ENCODE measurements at regions not wholly inside any gene's neighbourhood (a gene's known extent, or its start where the extent isn't known, plus 50 kb on each side); places are given as distances from the start of the nearest gene placed in this dataset.
"Not testable (repeated sequence)": the region's sequence is repeated elsewhere in the genome, so short reads cannot be mapped to it uniquely, and the experiment has no call there.

- not testable (repeated sequence) for DNase-seq
These were observed 54.0 kb upstream of the WWC2 start for GRCh38 chr4:183044924-183045640.

- DNase-seq: no peak
These were observed 60.6 kb upstream of the WWC2 start for GRCh38 chr4:183038436-183038835.

- DNase-seq: no peak
These were observed 63.2 kb upstream of the WWC2 start for GRCh38 chr4:183035726-183036415.

GRCh38 chr4:183035256-183035655, 63.8 kb upstream of the WWC2 start:
- DNase-seq: no peak

GRCh38 chr4:183030823-183031222, 68.2 kb upstream of the WWC2 start:
- DNase-seq: no peak

- no peak for DNase-seq
These were observed 68.7 kb upstream of the WWC2 start for GRCh38 chr4:183030309-183030708.

- DNase-seq: no peak
These were observed 69.7 kb upstream of the WWC2 start for GRCh38 chr4:183029365-183029764.

GRCh38 chr4:183026701-183027100, 72.4 kb upstream of the WWC2 start:
- no peak for DNase-seq

GRCh38 chr4:183022617-183023016, 76.4 kb upstream of the WWC2 start:
- DNase-seq: no peak

- no peak for DNase-seq
These were observed 81.1 kb upstream of the WWC2 start for GRCh38 chr4:183017962-183018361.

- no peak for DNase-seq
These were observed 84.5 kb upstream of the WWC2 start for GRCh38 chr4:183014361-183015084.

GRCh38 chr4:183013730-183014002, 85.4 kb upstream of the WWC2 start:
- DNase-seq: no peak

GRCh38 chr4:183012879-183013729, 86.0 kb upstream of the WWC2 start:
- no peak for DNase-seq

- no peak for DNase-seq
These were observed 87.7 kb upstream of the WWC2 start for GRCh38 chr4:183011213-183011907.

GRCh38 chr4:183008492-183008891, 90.6 kb upstream of the WWC2 start:
- DNase-seq: peak; percentile 43

- not testable (repeated sequence) for DNase-seq
These were observed 87.2 kb upstream of the DCTD start for GRCh38 chr4:183004370-183004769.

GRCh38 chr4:182994171-182994570, 77.0 kb upstream of the DCTD start:
- no peak for DNase-seq

- DNase-seq: no peak
These were observed 61.1 kb upstream of the DCTD start for GRCh38 chr4:182978152-182978827.

GRCh38 chr4:182975806-182976205, 58.6 kb upstream of the DCTD start:
- DNase-seq: no peak

- no peak for DNase-seq
These were observed 56.8 kb upstream of the DCTD start for GRCh38 chr4:182973941-182974340.

GRCh38 chr4:182973511-182973911, 56.3 kb upstream of the DCTD start:
- DNase-seq: no peak
